Prostate gland (tissue), 2 donors: ENCODE measurements at regions not wholly inside any gene's neighbourhood (a gene's known extent, or its start where the extent isn't known, plus 50 kb on each side); places are given as distances from the start of the nearest gene placed in this dataset.

ENCODE experiments used
- DNase-seq: peaks from one replicate; pipeline ENCODE4 v3.0.0-alpha.2; 2019; ENCODE audit warnings: low spot score
- H3K27ac ChIP-seq, 2 donors: fragments of 200-600 bp; sonication (generic); 2 replicates each; pipeline ENCODE4 v1.5.1; 2017 to 2019
- H3K27me3 ChIP-seq: fragments of 200-600 bp; sonication (generic); replicated peaks from 2 replicates; pipeline ENCODE4 v1.5.1; 2019; ENCODE audit not compliant: insufficient read depth
- H3K36me3 ChIP-seq, 2 donors: fragments of 200-600 bp; sonication (generic); 1 replicate in 1 of 2; 2 replicates in 1 of 2; pipeline versions ENCODE4 v1.5.1 to v1.8.1; 2017 to 2019
- H3K4me1 ChIP-seq: fragments of 200-600 bp; sonication (generic); replicated peaks from 2 replicates; pipeline ENCODE4 v1.5.1; 2019
- H3K4me3 ChIP-seq, 2 donors: fragments of 200-600 bp; sonication (generic); 2 replicates each; pipeline ENCODE4 v1.5.1; 2017 to 2019
- H3K9me3 ChIP-seq: fragments of 200-600 bp; sonication (generic); 2 replicates; pipeline ENCODE4 v1.5.1; 2017
- POLR2A ChIP-seq: fragments of 450-650 bp; IDR thresholded peaks from one replicate; pipeline ENCODE4 v1.6.1; 2016; ENCODE audit warnings: antibody characterized with exemption, mild to moderate bottlenecking
- POLR2AphosphoS5 ChIP-seq: sonication (generic); formaldehyde crosslinking; IDR thresholded peaks from one replicate; pipeline ENCODE4 v1.6.1; 2017; ENCODE audit warnings: antibody characterized with exemption
- WGBS: methylation state at CpG from one replicate; pipeline ENCODE4 v1.1.5; 2018; 5-methylcytosine and 5-hydroxymethylcytosine counted together
- intact Hi-C: fragments of 100-400 bp; cut with DNase I; formaldehyde crosslinking; loops from one replicate; pipeline ENCODE4 v1.14.2; 2022
- TF ChIP-seq, protein P1 (sequence below), 4 experiments: fragments of 200-600 bp in 2 of 4; fragments of 450-650 bp in 2 of 4; sonication (generic) in 2 of 4; IDR thresholded peaks; 1 replicate in 3 of 4; 2 replicates in 1 of 4; pipeline ENCODE4 v1.5.1; 2016 to 2019; ENCODE audit warnings: antibody characterized with exemption in 4 of 4, mild to moderate bottlenecking in 2 of 4, moderate library complexity in 2 of 4

DNA sequence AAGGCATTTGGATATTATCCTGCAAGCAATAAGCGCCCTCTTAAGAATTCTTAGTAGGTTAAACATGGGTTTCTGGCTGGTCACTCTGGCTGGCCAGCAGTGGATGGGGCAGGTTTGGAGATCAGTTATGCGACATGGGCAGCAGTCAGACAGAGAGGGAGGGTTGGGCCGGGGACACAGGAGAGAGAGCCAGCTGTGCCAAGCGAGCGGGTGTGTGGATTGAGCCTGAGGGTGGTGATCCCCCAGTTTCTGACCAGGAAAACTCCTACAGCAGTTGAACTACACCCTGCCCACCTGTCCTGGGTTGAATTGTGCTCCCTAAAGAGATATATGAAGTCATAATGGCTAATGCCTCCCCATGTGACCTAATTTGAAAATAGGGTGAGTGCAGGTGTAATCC is 671.2 kb downstream of the TBC1D22A start:
- no peak overlapping the region for H3K4me3 ChIP-seq
- 93% methylated on average over 5 of the region's 5 CpGs for WGBS
- DNase-seq, result no peak
- intact Hi-C loops, result no loop called here
- no peak overlapping the region for H3K27ac ChIP-seq
- no peaks in the 10 kb centered on the region for H3K4me1 ChIP-seq
- H3K9me3 ChIP-seq, result no peaks in the 10 kb centered on the region
- no peaks in the 10 kb centered on the region for H3K36me3 ChIP-seq
- TF ChIP-seq, protein P1, sequence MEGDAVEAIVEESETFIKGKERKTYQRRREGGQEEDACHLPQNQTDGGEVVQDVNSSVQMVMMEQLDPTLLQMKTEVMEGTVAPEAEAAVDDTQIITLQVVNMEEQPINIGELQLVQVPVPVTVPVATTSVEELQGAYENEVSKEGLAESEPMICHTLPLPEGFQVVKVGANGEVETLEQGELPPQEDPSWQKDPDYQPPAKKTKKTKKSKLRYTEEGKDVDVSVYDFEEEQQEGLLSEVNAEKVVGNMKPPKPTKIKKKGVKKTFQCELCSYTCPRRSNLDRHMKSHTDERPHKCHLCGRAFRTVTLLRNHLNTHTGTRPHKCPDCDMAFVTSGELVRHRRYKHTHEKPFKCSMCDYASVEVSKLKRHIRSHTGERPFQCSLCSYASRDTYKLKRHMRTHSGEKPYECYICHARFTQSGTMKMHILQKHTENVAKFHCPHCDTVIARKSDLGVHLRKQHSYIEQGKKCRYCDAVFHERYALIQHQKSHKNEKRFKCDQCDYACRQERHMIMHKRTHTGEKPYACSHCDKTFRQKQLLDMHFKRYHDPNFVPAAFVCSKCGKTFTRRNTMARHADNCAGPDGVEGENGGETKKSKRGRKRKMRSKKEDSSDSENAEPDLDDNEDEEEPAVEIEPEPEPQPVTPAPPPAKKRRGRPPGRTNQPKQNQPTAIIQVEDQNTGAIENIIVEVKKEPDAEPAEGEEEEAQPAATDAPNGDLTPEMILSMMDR (IDR thresholded peaks at IDR 0.05), result no peak
- no peak for TF ChIP-seq POLR2AphosphoS5
- no peak for TF ChIP-seq POLR2A
- no peaks in the 10 kb centered on the region for H3K27me3 ChIP-seq

DNA sequence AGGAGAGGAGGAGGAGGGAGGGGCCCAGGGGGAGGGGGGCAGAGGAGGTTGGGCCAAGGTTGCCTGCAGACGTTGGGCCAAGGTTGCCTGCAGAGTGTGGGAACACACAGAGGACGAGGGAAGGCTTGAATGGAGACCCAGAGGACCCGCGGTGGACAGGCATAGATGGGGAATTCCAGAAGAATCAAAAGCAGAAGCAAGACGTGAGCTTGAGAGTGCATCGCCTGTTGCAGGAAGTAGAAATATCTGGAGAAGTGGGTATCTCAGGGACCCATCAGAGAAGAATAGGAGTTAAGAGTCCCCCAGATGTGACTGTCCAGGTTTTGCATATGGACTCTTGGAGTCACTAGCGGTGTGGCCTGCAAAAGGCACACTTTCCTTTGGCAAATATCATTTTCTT is 670.2 kb downstream of the TBC1D22A start:
- TF ChIP-seq POLR2AphosphoS5 (no peak), POLR2A (no peak)
- TF ChIP-seq, protein P1 (IDR thresholded peaks at IDR 0.05), result no peak

DNA sequence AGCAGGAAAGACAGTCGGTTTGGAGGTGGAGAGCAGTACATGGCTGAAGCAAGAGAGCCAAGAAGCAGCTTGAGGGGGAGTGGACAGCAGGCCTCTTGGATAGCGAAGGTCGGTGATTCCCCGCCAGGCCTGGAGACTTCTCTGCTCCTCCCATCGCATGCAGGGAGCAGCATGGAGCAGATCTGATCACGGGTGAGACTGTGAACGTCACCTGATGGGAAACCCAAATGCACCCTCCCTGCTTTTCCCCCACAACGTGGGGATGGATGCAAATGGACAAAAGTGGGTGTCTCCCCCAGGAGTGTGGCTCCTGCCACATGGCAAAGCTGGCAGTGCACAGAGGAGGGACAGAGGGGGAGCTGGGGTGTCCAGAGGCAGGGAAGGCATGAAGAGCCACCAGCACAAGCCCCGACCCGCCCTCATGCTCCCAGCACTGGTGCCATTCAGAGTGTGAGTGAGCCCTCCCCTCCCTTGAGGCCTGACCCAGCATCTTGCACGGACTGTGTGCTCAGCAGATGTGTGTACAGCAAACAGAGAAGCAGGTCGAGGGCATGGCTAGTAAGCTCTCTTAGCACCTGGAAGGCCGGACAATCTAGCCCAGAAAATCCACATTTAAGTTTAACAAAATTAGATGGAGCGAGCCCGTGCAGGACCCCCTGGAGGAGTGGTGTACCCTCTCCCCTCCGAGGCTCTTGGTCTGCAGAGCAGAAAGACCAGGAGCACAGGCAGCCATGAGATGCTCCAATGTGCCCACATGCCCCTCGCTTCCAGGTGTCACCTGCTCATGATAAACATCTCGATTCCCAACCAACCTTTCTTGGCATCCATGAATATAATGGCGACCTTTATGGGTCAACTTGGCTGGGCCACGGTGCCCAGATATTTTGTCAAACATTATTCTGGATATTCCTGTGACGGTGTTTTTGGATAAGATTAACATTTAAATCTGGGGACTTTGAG is 661.7 kb downstream of the TBC1D22A start:
- Histone ChIP-seq H3K4me3 (no peak overlapping the region), H3K4me1 (no peaks in the 10 kb centered on the region), H3K9me3 (no peaks in the 10 kb centered on the region), H3K36me3 (no peaks in the 10 kb centered on the region), H3K27ac (no peak overlapping the region), H3K27me3 (peaks cover 4% of the 10 kb centered on the region)
- intact Hi-C loops, result no loop called here
- no peak for DNase-seq
- 71% methylated on average over 19 of the region's 21 CpGs for WGBS
- TF ChIP-seq, protein P1 (IDR thresholded peaks at IDR 0.05), result no peak
- TF ChIP-seq POLR2AphosphoS5 (no peak), POLR2A (no peak)

More for the DNA sequence above, 670.2 kb downstream of the TBC1D22A start:
- Histone ChIP-seq H3K27ac (no peak overlapping the region), H3K9me3 (no peaks in the 10 kb centered on the region), H3K4me1 (no peaks in the 10 kb centered on the region), H3K4me3 (no peak overlapping the region), H3K36me3 (no peaks in the 10 kb centered on the region), H3K27me3 (no peaks in the 10 kb centered on the region)
- 72% methylated on average over 7 of the region's 7 CpGs for WGBS
- intact Hi-C loops, result no loop called here
- DNase-seq, result no peak

DNA sequence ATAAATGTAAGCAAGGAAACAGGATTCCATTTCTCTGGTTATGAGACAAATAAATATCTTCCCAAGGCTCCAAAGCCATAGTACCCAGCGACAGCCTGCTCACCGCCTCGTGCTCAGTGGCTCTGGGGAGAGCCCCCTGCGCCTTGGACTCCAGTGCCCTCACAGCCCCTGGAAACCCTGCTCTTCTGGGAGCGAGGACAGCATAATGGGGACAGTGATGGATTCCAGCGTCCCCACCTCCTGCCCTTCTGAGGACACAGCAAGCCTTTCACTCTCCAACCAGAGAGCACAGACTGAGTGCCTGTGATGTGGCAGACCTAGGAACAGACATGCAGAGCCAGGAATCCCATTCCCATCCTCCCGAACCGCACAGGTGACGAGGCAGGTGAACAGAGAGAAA is 660.8 kb downstream of the TBC1D22A start:
- WGBS, result 58% methylated on average over 9 of the region's 9 CpGs
- Histone ChIP-seq H3K27ac (no peak overlapping the region), H3K4me1 (no peaks in the 10 kb centered on the region), H3K4me3 (no peak overlapping the region), H3K27me3 (peaks cover 4% of the 10 kb centered on the region), H3K36me3 (no peaks in the 10 kb centered on the region), H3K9me3 (no peaks in the 10 kb centered on the region)
- no peak for DNase-seq
- intact Hi-C loops, result no loop called here
- TF ChIP-seq POLR2AphosphoS5 (no peak), POLR2A (no peak)
- TF ChIP-seq, protein P1 (IDR thresholded peaks at IDR 0.05), result no peak

DNA sequence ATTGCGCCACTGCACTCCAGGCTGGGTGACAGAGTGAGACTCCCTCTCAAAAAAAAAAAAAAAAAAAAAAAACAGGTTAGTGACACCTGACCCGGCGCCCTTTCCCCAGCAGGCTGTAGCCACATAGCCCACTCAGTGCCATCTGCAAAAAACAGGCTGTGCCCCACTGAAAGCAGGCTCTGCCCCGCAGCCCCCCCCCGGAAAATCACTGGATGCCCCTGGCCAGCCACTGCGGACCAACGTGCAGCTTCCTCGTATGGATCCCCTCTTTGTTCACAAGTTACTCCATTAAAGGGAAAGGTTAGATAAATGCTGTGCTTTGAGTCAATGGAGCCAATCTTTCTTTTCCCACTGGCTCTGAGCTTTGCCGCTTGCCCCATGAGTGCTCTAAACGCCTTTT is 660.3 kb downstream of the TBC1D22A start:
- Histone ChIP-seq H3K4me3 (no peak overlapping the region), H3K27me3 (peaks cover 4% of the 10 kb centered on the region), H3K36me3 (no peaks in the 10 kb centered on the region), H3K9me3 (no peaks in the 10 kb centered on the region), H3K27ac (no peak overlapping the region), H3K4me1 (no peaks in the 10 kb centered on the region)
- intact Hi-C loops, result no loop called here
- no peak for TF ChIP-seq POLR2A
- TF ChIP-seq, protein P1 (IDR thresholded peaks at IDR 0.05), result no peak
- TF ChIP-seq POLR2AphosphoS5, result no peak
- DNase-seq, result no peak
- 77% methylated on average over 10 of the region's 10 CpGs for WGBS
